ENCODE measurements at regions not wholly inside any gene's neighbourhood (a gene's known extent, or its start where the extent isn't known, plus 50 kb on each side); places are given as distances from the start of the nearest gene placed in this dataset.

GRCh38 chr4:13088726-13089658 is 395.1 kb downstream of the RAB28 start:
- TF ChIP-seq CTCF (conservative IDR thresholded peaks at IDR 0.05) (no peak), EZH2 (IDR thresholded peaks at IDR 0.05; ENCODE audit: low read depth) (no peak)

Measured in PC-9 (cell line).